GM12872 (cell line): ENCODE measurements at regions not wholly inside any gene's neighbourhood (a gene's known extent, or its start where the extent isn't known, plus 50 kb on each side); places are given as distances from the start of the nearest gene placed in this dataset.

Experiments used
- TF ChIP-seq, protein P1 (sequence below): IDR thresholded peaks from 3 replicates; pipeline ENCODE4 v1.5.1; 2011; ENCODE audit warnings: low read depth, mild to moderate bottlenecking, low read length, moderate library complexity; ENCODE audit not compliant: insufficient read depth

DNA sequence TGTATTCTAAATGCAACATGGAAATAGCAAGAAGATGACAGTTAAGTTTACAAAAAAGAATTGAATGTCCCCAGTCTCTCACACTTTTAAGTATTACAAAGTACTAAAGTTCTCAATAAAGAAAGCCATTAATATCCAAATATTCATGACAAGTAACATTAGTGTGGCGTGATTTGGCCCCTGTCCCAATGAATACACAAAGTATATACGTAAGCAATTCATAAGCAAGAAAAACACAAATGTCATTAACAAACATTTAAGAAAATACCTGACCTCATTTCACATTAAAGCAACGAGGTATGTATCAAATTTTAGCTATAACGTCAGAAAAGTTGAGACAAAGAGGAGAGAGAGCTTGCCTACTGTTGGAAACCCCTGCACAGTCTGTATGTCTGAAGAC lies 241.9 kb upstream of the IRS2 start:
- TF ChIP-seq, protein P1, sequence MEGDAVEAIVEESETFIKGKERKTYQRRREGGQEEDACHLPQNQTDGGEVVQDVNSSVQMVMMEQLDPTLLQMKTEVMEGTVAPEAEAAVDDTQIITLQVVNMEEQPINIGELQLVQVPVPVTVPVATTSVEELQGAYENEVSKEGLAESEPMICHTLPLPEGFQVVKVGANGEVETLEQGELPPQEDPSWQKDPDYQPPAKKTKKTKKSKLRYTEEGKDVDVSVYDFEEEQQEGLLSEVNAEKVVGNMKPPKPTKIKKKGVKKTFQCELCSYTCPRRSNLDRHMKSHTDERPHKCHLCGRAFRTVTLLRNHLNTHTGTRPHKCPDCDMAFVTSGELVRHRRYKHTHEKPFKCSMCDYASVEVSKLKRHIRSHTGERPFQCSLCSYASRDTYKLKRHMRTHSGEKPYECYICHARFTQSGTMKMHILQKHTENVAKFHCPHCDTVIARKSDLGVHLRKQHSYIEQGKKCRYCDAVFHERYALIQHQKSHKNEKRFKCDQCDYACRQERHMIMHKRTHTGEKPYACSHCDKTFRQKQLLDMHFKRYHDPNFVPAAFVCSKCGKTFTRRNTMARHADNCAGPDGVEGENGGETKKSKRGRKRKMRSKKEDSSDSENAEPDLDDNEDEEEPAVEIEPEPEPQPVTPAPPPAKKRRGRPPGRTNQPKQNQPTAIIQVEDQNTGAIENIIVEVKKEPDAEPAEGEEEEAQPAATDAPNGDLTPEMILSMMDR: no peak

DNA sequence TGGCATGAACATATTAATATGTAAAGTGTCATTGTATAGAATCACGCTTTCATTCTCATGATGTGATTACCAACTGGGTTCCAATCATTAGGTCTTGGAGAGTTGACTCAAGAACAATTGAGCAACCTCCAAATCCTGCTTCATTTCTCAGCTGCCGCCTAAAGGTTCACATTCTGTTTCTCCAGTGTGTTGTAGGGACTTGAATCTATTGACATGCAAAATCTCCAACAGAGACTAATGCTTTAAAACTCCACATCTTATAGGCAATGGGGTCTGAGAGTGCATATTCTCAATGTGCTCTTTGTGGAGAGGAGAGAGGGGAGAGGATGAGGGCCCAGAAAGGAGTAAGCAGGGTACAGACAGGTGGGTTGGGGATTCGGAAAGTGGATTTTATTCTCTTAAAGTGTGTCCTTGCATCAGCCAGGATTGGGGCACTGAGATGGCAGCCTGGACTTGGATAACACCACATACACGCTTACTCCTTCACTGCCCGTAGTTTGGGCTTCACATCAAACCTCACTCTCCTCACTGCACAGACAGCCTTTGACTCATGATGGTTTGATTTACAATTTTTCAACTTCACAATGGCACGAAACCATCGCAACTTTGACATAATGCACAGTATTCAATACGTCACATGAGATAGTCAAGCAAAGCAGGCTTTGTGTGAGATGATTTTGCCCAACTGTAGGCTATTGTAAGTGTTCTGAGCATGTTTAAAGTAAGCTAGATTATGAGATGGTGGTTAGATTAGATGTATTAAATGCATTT lies 241.3 kb upstream of the IRS2 start:
- TF ChIP-seq, protein P1: no peak

DNA sequence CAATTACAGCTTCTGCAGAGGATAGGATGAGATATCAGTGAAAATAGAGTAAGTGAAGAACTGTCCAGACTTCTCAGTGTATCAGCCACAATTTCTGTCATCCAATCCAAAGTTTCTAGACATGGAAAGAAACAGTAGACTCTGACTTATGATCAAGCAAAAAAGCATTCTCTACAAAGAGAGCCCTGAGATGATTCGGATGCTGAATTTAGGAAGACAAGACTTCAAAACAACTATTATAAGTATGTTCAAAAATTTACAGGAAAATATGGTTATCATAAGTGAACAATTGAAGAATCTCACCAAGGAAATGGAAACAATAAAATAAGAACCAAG lies 238.2 kb upstream of the IRS2 start:
- TF ChIP-seq, protein P1: no peak

DNA sequence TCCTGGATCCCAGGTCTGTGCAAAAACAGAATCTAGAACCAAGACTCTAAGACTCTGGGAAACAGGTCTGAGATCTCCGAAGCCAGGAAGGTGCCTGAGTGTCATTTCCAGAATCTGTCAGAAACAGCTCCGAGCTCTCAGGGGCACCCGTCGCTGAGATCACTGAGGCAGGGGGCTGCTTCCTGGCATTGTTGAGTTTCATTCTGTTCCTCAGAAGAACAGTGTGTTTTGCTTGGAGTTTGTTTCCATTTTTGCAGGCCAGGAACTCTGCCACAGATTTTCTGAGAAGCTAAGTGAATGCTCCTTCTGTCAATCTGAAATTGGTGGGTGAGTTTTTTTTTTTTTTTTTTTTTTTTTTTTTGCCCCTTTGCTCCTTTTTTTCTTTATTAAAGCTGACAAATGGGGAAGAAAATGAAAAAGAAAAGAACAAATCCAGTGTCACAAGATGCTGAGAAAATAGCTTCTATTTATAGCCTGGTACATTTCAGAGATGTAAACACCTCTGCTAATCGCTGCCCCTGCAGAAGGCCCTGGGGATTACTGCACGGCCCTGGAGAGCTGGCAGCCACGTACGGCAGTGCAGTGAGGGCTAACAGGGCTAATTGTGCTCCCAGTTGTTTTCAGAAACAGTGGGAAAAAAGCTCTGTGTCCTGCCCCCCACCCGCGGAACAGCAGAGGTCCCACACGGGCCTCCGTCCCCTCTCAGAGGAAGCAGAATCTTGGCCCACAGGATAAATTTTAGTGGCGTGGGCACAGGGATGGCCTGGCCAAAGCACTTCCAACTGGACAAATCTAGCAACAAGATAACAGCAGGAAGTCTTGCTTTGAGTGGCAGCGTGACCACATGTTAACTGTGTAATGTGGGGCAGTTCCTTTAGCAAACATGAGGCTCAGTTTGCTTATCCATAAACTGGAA lies 237.6 kb upstream of the IRS2 start:
- TF ChIP-seq, protein P1: no peak

DNA sequence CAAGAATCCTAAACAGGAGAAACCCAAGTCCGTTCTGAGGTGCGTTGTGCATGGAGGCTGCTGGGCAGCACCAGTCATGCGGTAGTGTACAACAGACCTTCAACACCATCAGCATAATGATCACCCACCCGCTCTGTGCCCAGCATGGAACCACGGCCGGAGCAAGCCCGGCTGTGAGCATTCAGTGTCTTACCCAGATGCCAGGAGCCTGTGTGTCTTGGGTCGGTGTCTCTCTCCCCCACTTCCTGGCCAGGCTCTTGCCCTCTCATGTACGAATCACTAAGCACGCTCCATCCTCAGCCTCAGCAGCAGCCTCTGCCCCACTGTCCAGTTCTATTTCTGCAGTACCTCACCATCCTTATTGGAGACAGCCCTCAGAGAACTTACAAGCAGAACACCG lies 231.6 kb upstream of the IRS2 start:
- TF ChIP-seq, protein P1: no peak

DNA sequence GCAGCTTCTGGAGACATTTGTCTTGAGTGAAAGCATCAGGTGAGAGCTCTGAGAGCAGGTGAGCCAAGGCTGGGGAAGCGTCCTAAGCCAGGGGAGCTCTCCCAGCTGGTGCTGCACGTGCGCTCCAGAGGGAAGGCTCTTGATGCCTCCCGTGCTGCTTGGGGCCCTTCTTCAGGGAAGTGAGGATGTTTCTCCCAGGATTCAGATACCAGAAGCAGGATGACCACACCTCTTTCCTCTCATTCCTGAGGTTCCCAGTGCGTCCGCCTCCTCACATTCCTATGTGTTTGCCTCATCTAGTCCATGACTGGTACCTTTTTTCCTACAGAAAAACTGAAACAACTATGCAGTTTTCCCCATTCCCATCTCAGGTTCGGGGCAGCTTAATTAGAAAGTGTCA lies 231.0 kb upstream of the IRS2 start:
- TF ChIP-seq, protein P1: no peak

DNA sequence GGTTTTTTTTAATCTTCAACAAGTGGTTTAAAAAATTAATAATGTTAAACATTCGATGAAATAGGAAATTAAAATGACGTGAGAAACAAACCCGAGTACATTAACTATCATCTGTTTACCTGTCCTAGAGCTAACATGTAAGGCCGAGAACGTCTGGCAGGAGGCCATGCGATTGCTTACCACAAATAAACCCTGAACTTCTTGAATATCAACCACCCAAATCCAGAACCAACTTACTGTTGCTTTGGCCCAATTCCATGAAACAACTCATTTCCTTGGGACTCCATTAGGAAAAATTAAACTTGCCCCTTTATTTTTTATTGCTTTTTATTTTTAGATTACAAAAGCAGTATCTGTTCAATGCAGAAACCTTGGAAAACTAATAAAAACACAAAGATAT lies 228.9 kb upstream of the IRS2 start:
- TF ChIP-seq, protein P1: no peak
